DND-41 (cell line): ENCODE measurements at regions not wholly inside any gene's neighbourhood (a gene's known extent, or its start where the extent isn't known, plus 50 kb on each side); places are given as distances from the start of the nearest gene placed in this dataset.

ENCODE experiments used
- ATAC-seq: fragments of 200-7000 bp; cut with Tn5 transposase; 3 replicates; pipeline ENCODE4 v1.9.1; 2021; ENCODE audit warnings: low read depth; ENCODE audit not compliant: insufficient read depth
- DNase-seq: peaks from one replicate; pipeline ENCODE4 v3.0.0-alpha.2; 2020
- H2AFZ ChIP-seq: 2 replicates; pipeline ENCODE4 v1.6.0; 2012; ENCODE audit warnings: low read depth, low read length
- H3K27ac ChIP-seq: 2 replicates; pipeline ENCODE4 v1.5.1; 2012; ENCODE audit warnings: low read length, inconsistent platforms
- H3K27me3 ChIP-seq: fragments of 200-600 bp; sonication (generic); 2 replicates; pipeline ENCODE4 v1.6.0; 2012; ENCODE audit warnings: low read length, mild to moderate bottlenecking, inconsistent platforms; ENCODE audit not compliant: insufficient read depth, poor library complexity
- H3K36me3 ChIP-seq: 2 replicates; pipeline ENCODE4 v1.5.1; 2012; ENCODE audit warnings: low read length, inconsistent platforms; ENCODE audit not compliant: insufficient read depth
- H3K4me1 ChIP-seq: 2 replicates; pipeline ENCODE4 v1.5.1; 2012; ENCODE audit warnings: mild to moderate bottlenecking, low read length; ENCODE audit not compliant: insufficient read depth
- H3K4me2 ChIP-seq: 2 replicates; pipeline ENCODE4 v1.6.0; 2012; ENCODE audit warnings: mild to moderate bottlenecking, moderate library complexity, low read length, inconsistent platforms; ENCODE audit not compliant: insufficient read depth
- H3K4me3 ChIP-seq, 2 experiments: fragments of 200-600 bp in 1 of 2; shearing (Covaris generic) in 1 of 2; 2 replicates each; pipeline ENCODE4 v1.5.1; 2012 to 2016; ENCODE audit warnings: inconsistent platforms in 2 of 2, low read length in 2 of 2, mild to moderate bottlenecking in 2 of 2, low read depth in 1 of 2, moderate library complexity in 1 of 2
- H3K79me2 ChIP-seq: 2 replicates; pipeline ENCODE4 v1.6.0; 2012; ENCODE audit warnings: low read length, inconsistent platforms; ENCODE audit not compliant: insufficient read depth
- H3K9ac ChIP-seq: 2 replicates; pipeline ENCODE4 v1.6.0; 2012; ENCODE audit warnings: low read depth, mild to moderate bottlenecking, inconsistent platforms, low read length, moderate library complexity
- H3K9me3 ChIP-seq: 2 replicates; pipeline ENCODE4 v1.5.1; 2012; ENCODE audit warnings: low read length, moderate library complexity, mild to moderate bottlenecking, inconsistent platforms; ENCODE audit not compliant: insufficient read depth, severe bottlenecking
- H4K20me1 ChIP-seq: 2 replicates; pipeline ENCODE4 v1.6.0; 2012; ENCODE audit warnings: low read length; ENCODE audit not compliant: insufficient read depth
- EZH2 ChIP-seq: IDR thresholded peaks from 3 replicates; pipeline ENCODE4 v1.6.1; 2012; ENCODE audit warnings: borderline replicate concordance, low read depth, mild to moderate bottlenecking, moderate library complexity, low read length, inconsistent platforms; ENCODE audit not compliant: severe bottlenecking
- TF ChIP-seq, protein P1 (sequence below): IDR thresholded peaks from 2 replicates; pipeline ENCODE4 v1.5.1; 2012; ENCODE audit warnings: borderline replicate concordance, low read length, moderate library complexity, mild to moderate bottlenecking; ENCODE audit not compliant: poor library complexity, severe bottlenecking; ENCODE audit errors: extremely low read depth

DNA sequence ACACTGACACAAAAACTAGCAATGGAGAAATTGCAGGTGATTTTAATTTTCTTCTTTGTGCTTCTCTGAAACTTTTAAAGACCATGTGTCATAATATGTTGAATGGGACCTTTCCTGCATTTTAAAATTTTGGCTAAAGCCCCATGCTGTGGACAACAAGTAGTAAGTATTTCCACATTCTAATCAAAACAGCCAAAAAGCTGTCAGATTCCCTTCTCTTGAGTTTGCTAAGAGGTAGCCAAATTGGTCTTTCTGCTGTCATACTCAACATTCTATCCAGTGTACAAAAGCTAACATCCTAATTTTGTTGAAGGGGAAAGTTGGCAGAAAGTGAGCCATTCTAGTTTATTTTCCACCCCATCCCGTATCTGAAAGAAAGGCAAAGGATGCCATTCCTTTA is 447.6 kb downstream of the TFEC start:
- Histone ChIP-seq H3K79me2 (no peaks in the 10 kb centered on the region), H2AFZ (no peak overlapping the region), H4K20me1 (no peaks in the 10 kb centered on the region), H3K9ac (no peak overlapping the region), H3K36me3 (no peaks in the 10 kb centered on the region), H3K27ac (no peak overlapping the region), H3K9me3 (no peaks in the 10 kb centered on the region), H3K4me2 (no peak overlapping the region), H3K27me3 (no peaks in the 10 kb centered on the region), H3K4me1 (no peaks in the 10 kb centered on the region), H3K4me3 (no peak overlapping the region)
- no peak for TF ChIP-seq EZH2
- TF ChIP-seq, protein P1, sequence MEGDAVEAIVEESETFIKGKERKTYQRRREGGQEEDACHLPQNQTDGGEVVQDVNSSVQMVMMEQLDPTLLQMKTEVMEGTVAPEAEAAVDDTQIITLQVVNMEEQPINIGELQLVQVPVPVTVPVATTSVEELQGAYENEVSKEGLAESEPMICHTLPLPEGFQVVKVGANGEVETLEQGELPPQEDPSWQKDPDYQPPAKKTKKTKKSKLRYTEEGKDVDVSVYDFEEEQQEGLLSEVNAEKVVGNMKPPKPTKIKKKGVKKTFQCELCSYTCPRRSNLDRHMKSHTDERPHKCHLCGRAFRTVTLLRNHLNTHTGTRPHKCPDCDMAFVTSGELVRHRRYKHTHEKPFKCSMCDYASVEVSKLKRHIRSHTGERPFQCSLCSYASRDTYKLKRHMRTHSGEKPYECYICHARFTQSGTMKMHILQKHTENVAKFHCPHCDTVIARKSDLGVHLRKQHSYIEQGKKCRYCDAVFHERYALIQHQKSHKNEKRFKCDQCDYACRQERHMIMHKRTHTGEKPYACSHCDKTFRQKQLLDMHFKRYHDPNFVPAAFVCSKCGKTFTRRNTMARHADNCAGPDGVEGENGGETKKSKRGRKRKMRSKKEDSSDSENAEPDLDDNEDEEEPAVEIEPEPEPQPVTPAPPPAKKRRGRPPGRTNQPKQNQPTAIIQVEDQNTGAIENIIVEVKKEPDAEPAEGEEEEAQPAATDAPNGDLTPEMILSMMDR: no peak
- DNase-seq (no peak), ATAC-seq (no peak)

DNA sequence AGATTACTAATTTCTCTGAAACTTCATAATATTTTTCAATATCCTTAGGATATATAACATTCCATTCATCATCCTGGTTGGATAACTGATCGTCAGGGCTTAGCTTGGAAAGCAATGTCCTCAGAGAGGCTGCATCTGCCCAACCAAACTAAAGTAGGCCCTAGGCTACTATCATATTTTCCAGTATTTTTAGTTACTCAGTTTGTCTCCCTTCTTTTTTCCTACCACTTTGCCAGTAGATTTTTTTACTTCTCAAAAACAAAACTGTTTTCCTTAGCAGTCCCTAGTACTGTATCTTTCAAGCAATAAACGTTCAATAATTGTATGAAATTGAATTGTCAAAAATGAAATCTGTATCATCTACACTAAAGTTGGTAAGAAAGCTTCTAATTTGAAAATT is 452.0 kb downstream of the TFEC start:
- no peaks in the 10 kb centered on the region for H4K20me1 ChIP-seq
- H3K27me3 ChIP-seq: no peaks in the 10 kb centered on the region
- no peak for DNase-seq
- H3K9me3 ChIP-seq: no peaks in the 10 kb centered on the region
- H3K4me2 ChIP-seq: no peak overlapping the region
- H3K4me3 ChIP-seq: no peak overlapping the region
- TF ChIP-seq, protein P1: no peak
- TF ChIP-seq EZH2: no peak
- no peak overlapping the region for H3K9ac ChIP-seq
- no peaks in the 10 kb centered on the region for H3K79me2 ChIP-seq
- H3K4me1 ChIP-seq: no peaks in the 10 kb centered on the region
- H3K36me3 ChIP-seq: no peaks in the 10 kb centered on the region
- no peak overlapping the region for H2AFZ ChIP-seq
- H3K27ac ChIP-seq: no peak overlapping the region
- ATAC-seq: no peak

DNA sequence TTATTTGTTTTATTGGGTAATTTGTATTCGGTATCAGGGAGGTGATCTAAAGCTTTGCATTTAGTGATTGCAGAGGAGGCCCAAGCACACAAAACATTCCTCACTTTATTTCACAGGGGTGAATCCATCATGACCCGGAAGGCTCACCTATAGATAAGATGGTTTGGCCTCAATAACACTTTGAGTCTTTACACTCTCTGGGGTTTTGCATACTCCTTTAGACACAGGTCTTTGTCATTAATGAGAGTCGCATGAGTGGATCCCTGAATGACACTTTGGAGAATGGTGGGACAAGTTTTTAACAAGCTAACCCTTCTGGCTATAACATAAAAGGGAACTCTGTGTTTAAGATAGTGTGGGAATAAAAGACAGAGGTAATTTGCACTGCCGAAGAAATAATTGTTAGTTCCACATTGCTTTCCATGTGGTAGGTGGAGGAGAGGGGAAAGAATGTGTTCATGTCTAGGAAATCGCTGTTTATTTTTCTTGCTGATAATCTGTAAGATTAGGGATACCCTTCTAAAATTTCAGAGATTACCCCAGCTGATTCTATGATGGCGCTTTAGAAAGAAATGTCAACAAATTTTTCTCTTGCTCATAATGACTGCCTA is 455.8 kb downstream of the TFEC start:
- H3K27ac ChIP-seq: no peak overlapping the region
- DNase-seq: no peak
- H3K9ac ChIP-seq: no peak overlapping the region
- H3K9me3 ChIP-seq: no peaks in the 10 kb centered on the region
- H3K4me2 ChIP-seq: no peak overlapping the region
- no peak for TF ChIP-seq EZH2
- TF ChIP-seq, protein P1: no peak
- H3K36me3 ChIP-seq: no peaks in the 10 kb centered on the region
- H3K4me3 ChIP-seq: no peak overlapping the region
- no peak overlapping the region for H2AFZ ChIP-seq
- no peak for ATAC-seq
- no peaks in the 10 kb centered on the region for H3K79me2 ChIP-seq
- H4K20me1 ChIP-seq: no peaks in the 10 kb centered on the region
- H3K4me1 ChIP-seq: no peaks in the 10 kb centered on the region
- no peaks in the 10 kb centered on the region for H3K27me3 ChIP-seq
